Right renal cortex interstitium (tissue), 3 donors: ENCODE measurements at regions not wholly inside any gene's neighbourhood (a gene's known extent, or its start where the extent isn't known, plus 50 kb on each side); places are given as distances from the start of the nearest gene placed in this dataset.

Source experiments
- DNase-seq, 3 donors: peaks; one replicate each; pipeline ENCODE4 v3.0.0-alpha.2; 2013; ENCODE audit warnings: low read depth in 3 of 3, low spot score in 2 of 3

DNA sequence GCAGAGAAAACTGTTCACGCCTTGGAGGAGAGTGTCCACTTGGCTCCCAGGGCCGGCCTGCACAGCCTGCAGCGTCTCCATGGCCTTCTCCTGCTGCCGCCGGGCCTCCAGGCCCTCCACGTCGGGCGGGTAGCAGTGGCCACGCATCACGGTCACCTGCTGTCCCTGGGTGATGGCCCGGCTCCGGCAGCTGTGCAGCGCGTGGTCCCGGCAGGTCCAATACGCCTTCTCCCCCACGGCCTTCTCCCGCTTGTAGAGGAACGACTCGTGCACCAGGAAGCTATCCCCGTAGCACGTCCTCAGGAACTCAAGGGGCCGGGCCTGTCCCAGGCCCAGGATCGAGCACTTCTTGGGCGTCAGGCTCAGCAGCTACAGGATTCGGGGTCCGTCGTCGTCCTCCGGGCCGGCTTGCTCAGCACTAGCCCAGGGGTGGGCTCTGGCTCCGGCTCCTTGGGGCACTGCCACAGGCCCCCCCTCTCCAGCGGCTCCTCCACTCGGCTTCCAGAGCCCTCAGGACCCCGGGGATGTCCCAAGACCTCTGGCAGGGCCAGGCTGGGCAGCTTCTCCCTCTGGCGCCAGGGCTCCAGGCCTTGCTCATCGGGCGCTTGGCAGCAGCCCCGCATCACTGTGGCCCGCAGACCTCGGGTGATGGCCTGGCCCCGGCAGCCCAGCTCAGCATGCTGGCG is 83.6 kb upstream of the FXR1 start:
- no peak for DNase-seq

DNA sequence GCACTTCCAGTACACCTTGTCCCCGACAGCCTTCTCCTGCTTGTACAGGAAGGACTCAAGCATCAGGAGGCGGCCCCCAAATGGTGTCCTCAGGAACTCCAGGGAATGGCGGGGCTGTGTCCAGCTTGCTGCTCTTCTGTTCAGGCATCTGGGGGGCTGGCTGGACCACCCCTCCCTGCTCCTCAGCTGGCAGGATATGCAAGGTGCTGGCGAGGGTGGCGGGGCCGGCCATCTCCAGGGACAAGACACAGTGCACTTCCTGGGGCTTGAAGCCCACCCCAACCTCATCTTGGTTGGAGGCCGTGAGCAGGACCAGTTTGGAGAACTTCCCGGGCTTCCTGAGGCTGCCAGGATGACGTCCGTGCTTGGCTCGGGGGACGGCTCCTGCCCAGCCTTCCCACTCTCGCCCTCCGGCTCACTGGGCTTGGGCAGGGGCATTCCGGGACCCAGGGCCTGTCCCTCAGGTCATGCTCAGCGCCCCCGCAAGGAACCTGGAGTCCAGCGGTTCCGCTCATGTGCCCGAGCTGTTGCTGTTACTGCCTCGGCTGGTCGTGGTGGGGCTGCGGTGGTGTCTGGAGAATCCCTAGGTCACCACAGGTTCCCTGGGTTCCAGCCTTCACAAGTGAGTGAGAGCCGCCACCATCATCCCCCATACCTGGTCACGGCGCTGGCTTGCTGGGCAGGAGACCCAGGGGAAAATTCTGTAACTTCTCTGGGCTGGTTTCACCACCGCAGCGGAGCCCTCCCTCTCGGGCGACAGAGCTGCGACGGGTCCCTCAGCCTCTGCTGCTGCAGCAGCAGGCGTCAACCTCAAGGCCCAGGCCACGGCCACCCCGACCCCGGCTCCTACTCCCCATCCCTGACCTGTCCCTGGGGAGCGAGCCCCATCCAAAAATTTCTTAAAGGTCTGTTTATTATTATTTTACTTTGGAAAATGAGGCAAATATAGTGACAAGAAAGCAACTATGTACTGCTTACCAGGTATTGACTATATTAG is 82.8 kb upstream of the FXR1 start:
- DNase-seq, result no peak

DNA sequence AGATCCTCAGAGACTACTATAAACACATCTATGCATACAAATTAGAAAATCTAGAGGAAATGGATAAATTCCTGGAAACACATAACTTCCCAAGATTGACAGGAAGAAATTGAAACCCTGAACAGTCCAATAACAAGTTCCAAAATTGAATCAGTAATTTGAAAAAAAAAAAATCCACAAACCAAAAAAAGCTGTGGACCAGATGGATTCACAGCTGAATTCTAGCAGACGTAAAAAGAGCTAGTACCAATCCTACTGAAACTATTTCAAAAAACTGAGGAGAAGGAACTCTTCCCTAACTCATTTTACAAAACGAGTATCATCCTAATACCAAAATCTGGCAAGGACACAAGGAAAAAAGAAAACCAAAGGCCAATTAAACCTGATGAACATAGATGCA is 77.0 kb upstream of the FXR1 start:
- no peak for DNase-seq

GRCh38 chr3:180836766-180837165 is 75.7 kb upstream of the FXR1 start:
- DNase-seq, result no peak

GRCh38 chr3:180854887-180855286 is 57.6 kb upstream of the FXR1 start:
- no peak for DNase-seq

DNA sequence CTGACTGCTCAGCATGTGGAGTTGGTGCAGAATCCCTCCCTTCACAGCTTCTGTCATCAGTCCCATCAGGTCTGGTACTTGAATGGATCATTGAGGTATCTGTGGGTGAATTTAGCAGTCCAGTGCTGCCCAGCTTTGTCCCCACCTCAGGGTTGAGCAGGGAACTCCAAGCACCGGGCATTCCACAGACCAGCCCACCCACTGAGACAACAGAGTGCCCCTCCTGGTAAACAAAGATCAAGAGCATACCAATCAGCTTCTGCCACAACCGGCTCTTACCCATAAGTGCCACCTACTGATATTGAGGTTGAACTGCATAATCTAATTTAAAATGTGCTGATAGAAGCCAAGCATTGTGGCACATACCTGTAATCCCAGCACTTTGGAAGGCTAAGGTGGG is 57.1 kb upstream of the FXR1 start:
- DNase-seq, result no peak

GRCh38 chr3:180855956-180856355 is 56.5 kb upstream of the FXR1 start:
- no peak for DNase-seq

DNA sequence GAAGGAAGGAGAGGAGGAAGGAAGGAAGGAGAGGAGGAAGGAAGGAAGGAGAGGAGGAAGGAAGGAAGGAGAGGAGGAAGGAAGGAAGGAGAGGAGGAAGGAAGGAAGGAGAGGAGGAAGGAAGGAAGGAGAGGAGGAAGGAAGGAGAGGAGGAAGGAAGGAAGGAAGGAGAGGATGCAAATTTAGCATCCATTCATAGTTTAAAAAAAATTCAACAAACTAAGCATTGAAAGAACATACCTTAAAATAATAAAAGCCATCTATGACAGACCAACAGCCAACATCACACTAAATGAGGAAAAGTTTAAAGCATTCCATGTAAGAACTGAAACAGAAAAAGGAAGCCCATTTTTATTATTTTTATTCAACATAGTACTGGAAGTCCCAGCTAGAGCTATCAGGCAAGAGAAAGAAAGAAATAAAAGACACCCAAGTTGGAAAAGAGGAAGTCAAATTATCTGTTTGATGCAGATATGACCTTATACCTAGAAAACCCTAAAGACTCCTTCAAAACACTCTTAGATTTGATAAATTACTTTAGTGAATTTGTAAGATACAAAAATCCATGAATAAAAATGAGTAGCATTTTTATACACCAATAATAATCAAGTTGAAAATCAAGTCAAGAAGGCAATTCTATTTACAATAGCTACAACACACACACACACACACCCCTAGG is 52.2 kb upstream of the FXR1 start:
- DNase-seq, result no peak
